ENCODE measurements at regions not wholly inside any gene's neighbourhood (a gene's known extent, or its start where the extent isn't known, plus 50 kb on each side); places are given as distances from the start of the nearest gene placed in this dataset.

DNA sequence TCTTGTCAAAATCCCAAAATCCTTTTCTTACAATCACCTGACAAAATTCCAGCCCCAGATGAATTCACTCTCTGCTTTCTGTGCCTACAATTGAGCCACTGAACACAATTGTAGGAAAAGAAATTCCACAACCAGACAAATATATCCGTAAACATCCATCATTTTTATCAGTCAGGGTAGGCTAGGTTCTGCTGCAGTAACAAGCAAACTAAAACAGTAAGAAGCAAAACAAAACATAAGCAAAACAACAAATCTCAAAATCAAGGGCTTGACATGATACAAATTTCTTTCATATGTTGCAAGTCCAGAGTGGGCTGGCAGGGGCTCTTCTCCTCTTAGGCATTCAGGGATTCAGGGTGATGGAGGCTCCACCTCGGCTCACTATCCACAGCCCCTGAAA, 114.2 kb upstream of the MAN2A1 start:
- no peak for TF ChIP-seq CTCF (IDR thresholded peaks at IDR 0.05; ENCODE audit: insufficient read depth, low read length, poor library complexity, severe bottlenecking)

DNA sequence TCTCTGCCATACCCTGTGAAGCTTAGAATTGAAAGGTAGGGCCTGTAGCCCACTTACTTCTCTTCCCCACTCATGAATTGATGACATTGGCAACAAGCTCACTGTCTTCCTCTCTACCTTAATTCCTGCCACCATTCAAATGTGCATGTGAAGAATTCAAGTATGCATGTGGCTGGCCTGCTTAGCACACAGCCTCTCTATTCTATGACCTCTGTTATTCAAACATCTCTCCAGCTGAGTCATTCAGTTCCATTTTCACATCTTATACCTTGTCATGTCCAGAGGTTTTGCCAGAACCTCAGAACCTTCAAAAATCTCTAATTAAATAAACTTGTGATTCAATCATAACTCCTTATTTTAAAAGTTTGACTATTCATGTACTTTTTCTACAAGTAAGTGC, 114.7 kb upstream of the MAN2A1 start:
- no peak overlapping the region for H3K4me3 ChIP-seq (ENCODE audit: low read depth, low read length)
- H3K36me3 ChIP-seq (ENCODE audit: control insufficient read depth, insufficient read depth, low read length), result no peaks in the 10 kb centered on the region

More for the DNA sequence above, 114.2 kb upstream of the MAN2A1 start:
- no peak for DNase-seq (ENCODE audit: low read depth)
- Histone ChIP-seq H3K4me3 (ENCODE audit: low read depth, low read length) (no peak overlapping the region), H3K36me3 (ENCODE audit: control insufficient read depth, insufficient read depth, low read length) (no peaks in the 10 kb centered on the region), H3K27me3 (ENCODE audit: control insufficient read depth, insufficient read depth, low read length) (no peaks in the 10 kb centered on the region)

GRCh38 chr5:109573766-109574165, 116.0 kb upstream of the MAN2A1 start:
- Histone ChIP-seq H3K36me3 (ENCODE audit: control insufficient read depth, insufficient read depth, low read length) (no peaks in the 10 kb centered on the region), H3K4me3 (ENCODE audit: low read depth, low read length) (no peak overlapping the region), H3K27me3 (ENCODE audit: control insufficient read depth, insufficient read depth, low read length) (no peaks in the 10 kb centered on the region)
- DNase-seq (ENCODE audit: low read depth), result no peak
- TF ChIP-seq CTCF (IDR thresholded peaks at IDR 0.05; ENCODE audit: insufficient read depth, low read length, poor library complexity, severe bottlenecking), result no peak

More for the DNA sequence above, 114.7 kb upstream of the MAN2A1 start:
- DNase-seq (ENCODE audit: low read depth), result no peak
- no peaks in the 10 kb centered on the region for H3K27me3 ChIP-seq (ENCODE audit: control insufficient read depth, insufficient read depth, low read length)
- TF ChIP-seq CTCF (IDR thresholded peaks at IDR 0.05; ENCODE audit: insufficient read depth, low read length, poor library complexity, severe bottlenecking), result no peak

DNA sequence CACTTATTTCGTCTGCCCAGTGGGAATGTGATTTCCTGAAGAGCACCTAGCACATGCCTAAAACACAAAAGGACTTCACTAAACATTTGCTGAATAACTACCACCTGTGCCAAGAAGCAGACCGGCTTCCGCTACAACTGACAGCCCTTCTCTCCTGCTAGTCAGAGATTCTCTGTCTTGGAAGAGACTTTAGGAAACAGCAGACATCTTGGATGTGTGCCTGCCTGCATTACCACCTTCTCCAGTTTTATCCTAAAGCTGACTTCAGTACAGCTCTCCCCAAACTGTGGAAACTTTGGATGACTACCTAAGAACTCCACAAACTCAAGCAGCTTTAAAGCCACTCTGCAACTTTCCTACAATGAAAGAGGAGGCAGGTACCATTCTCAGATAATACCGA, 116.5 kb upstream of the MAN2A1 start:
- H3K27me3 ChIP-seq (ENCODE audit: control insufficient read depth, insufficient read depth, low read length), result no peaks in the 10 kb centered on the region
- H3K36me3 ChIP-seq (ENCODE audit: control insufficient read depth, insufficient read depth, low read length), result no peaks in the 10 kb centered on the region
- H3K4me3 ChIP-seq (ENCODE audit: low read depth, low read length), result no peak overlapping the region
- TF ChIP-seq CTCF (IDR thresholded peaks at IDR 0.05; ENCODE audit: insufficient read depth, low read length, poor library complexity, severe bottlenecking), result no peak
- DNase-seq (ENCODE audit: low read depth), result no peak

- Histone ChIP-seq H3K4me3 (ENCODE audit: low read depth, low read length) (no peak overlapping the region), H3K36me3 (ENCODE audit: control insufficient read depth, insufficient read depth, low read length) (no peaks in the 10 kb centered on the region), H3K27me3 (ENCODE audit: control insufficient read depth, insufficient read depth, low read length) (no peaks in the 10 kb centered on the region)
- DNase-seq (ENCODE audit: low read depth), result no peak
- TF ChIP-seq CTCF (IDR thresholded peaks at IDR 0.05; ENCODE audit: insufficient read depth, low read length, poor library complexity, severe bottlenecking), result no peak
Measured at GRCh38 chr5:109571785-109572184, 117.9 kb upstream of the MAN2A1 start.

GRCh38 chr5:109570362-109570874, 119.3 kb upstream of the MAN2A1 start:
- H3K36me3 ChIP-seq (ENCODE audit: control insufficient read depth, insufficient read depth, low read length), result no peaks in the 10 kb centered on the region
- no peak for TF ChIP-seq CTCF (IDR thresholded peaks at IDR 0.05; ENCODE audit: insufficient read depth, low read length, poor library complexity, severe bottlenecking)
- H3K27me3 ChIP-seq (ENCODE audit: control insufficient read depth, insufficient read depth, low read length), result no peaks in the 10 kb centered on the region
- H3K4me3 ChIP-seq (ENCODE audit: low read depth, low read length), result no peak overlapping the region
- no peak for DNase-seq (ENCODE audit: low read depth)

Data from kidney epithelial cell (primary cell).